ENCODE measurements at regions not wholly inside any gene's neighbourhood (a gene's known extent, or its start where the extent isn't known, plus 50 kb on each side); places are given as distances from the start of the nearest gene placed in this dataset.

GRCh38 chr13:97749174-97749573, 204.3 kb upstream of the IPO5 start:
- CTCF ChIA-PET: no interaction called here
- ATAC-seq: no peak
- POLR2A ChIA-PET: no interaction called here

More at GRCh38 chr13:97749174-97749573, 204.3 kb upstream of the IPO5 start:
- no peak for DNase-seq (ENCODE audit: low spot score)
- no peak overlapping the region for H3K27ac Mint-ChIP-seq
- H3K27me3 Mint-ChIP-seq (ENCODE audit: low read depth): no peaks in the 10 kb centered on the region
- H3K9me3 Mint-ChIP-seq: peaks cover 30% of the 10 kb centered on the region
- TF ChIP-seq MAX (CRISPR knock-in tag; IDR thresholded peaks at IDR 0.05) (no peak), MYBL2 (CRISPR knock-in tag; IDR thresholded peaks at IDR 0.05) (no peak), ELF4 (CRISPR knock-in tag; IDR thresholded peaks at IDR 0.05; ENCODE audit: low read depth) (no peak), E2F5 (CRISPR knock-in tag; IDR thresholded peaks at IDR 0.05) (no peak), ZBTB43 (CRISPR knock-in tag; IDR thresholded peaks at IDR 0.05) (no peak), ATF6 (CRISPR knock-in tag; IDR thresholded peaks at IDR 0.05) (no peak), PREB (CRISPR knock-in tag; IDR thresholded peaks at IDR 0.05; ENCODE audit: borderline replicate concordance) (no peak), USF2 (CRISPR knock-in tag; IDR thresholded peaks at IDR 0.05) (no peak), CDX4 (CRISPR knock-in tag; IDR thresholded peaks at IDR 0.05; ENCODE audit: borderline replicate concordance) (no peak), JAZF1 (CRISPR knock-in tag; IDR thresholded peaks at IDR 0.05) (no peak), NR1H2 (CRISPR knock-in tag; IDR thresholded peaks at IDR 0.05) (no peak), SMAD3 (CRISPR knock-in tag; IDR thresholded peaks at IDR 0.05; ENCODE audit: borderline replicate concordance) (no peak), ZNF263 (CRISPR knock-in tag; IDR thresholded peaks at IDR 0.05; ENCODE audit: low read depth) (no peak), GRHL2 (CRISPR knock-in tag; IDR thresholded peaks at IDR 0.05; ENCODE audit: insufficient replicate concordance, severe bottlenecking) (no peak), ZNF671 (CRISPR knock-in tag; IDR thresholded peaks at IDR 0.05) (no peak), ESRRA (CRISPR knock-in tag; IDR thresholded peaks at IDR 0.05; ENCODE audit: borderline replicate concordance) (no peak), ZNF317 (CRISPR knock-in tag; IDR thresholded peaks at IDR 0.05; ENCODE audit: borderline replicate concordance, low read depth) (no peak)
- peaks cover 5% of the 10 kb centered on the region for H3K36me3 Mint-ChIP-seq
- H3K4me1 Mint-ChIP-seq: peaks cover 10% of the 10 kb centered on the region
- H3K4me3 Mint-ChIP-seq: no peak overlapping the region
